ENCODE measurements at regions not wholly inside any gene's neighbourhood (a gene's known extent, or its start where the extent isn't known, plus 50 kb on each side); places are given as distances from the start of the nearest gene placed in this dataset.

GRCh38 chr12:116662612-116663144, 75.2 kb downstream of the SPRING1 start:
- TF ChIP-seq CTCF (conservative IDR thresholded peaks at IDR 0.05; ENCODE audit: low read length) (no peak), EZH2phosphoT487 (IDR thresholded peaks at IDR 0.05; ENCODE audit: borderline replicate concordance) (no peak)
